CD4-positive, alpha-beta T cell (primary cell): ENCODE measurements at regions not wholly inside any gene's neighbourhood (a gene's known extent, or its start where the extent isn't known, plus 50 kb on each side); places are given as distances from the start of the nearest gene placed in this dataset.

Experiments
- ATAC-seq: fragments of 200-7000 bp; cut with Tn5 transposase; one replicate; pipeline ENCODE4 v1.10.0; 2022; ENCODE audit warnings: mild to moderate bottlenecking; ENCODE audit not compliant: poor library complexity
- CTCF ChIA-PET: fragments of 350-600 bp; sonication (Branson Sonifier 250); formaldehyde crosslinking; loops from one replicate; lab custom pipeline; 2021; ENCODE audit warnings: antibody characterized with exemption, inconsistent platforms; lab: Charles Lee
- POLR2A ChIA-PET: fragments of 350-600 bp; sonication (Branson Sonifier 250); formaldehyde crosslinking; loops from one replicate; lab custom pipeline; 2021; ENCODE audit warnings: antibody characterized with exemption, inconsistent platforms; lab: Charles Lee
- DNase-seq, 14 experiments: peaks; one replicate each; pipeline ENCODE4 v3.0.0-alpha.2; 2013 to 2020; ENCODE audit warnings: mixed read lengths in 2 of 14
- H3K27ac ChIP-seq, 2 donors: one replicate each; pipeline versions ENCODE4 v1.5.1 to v1.7.0; 2013; ENCODE audit warnings: low read length in 2 of 2, low read depth in 1 of 2, mild to moderate bottlenecking in 1 of 2
- H3K27me3 ChIP-seq, 2 experiments: 1 replicate in 1 of 2; 2 replicates in 1 of 2; pipeline versions ENCODE4 v1.6.1 to v1.7.0; 2013; ENCODE audit warnings: low read length in 2 of 2, control low read depth in 1 of 2, mild to moderate bottlenecking in 1 of 2, moderate library complexity in 1 of 2; ENCODE audit not compliant: insufficient read depth in 2 of 2, control insufficient read depth in 1 of 2
- H3K36me3 ChIP-seq: one replicate; pipeline ENCODE4 v1.6.1; 2013; ENCODE audit warnings: low read length, control low read depth; ENCODE audit not compliant: insufficient read depth
- H3K4me1 ChIP-seq: one replicate; pipeline ENCODE4 v1.6.1; 2013; ENCODE audit warnings: low read length, control low read depth; ENCODE audit not compliant: insufficient read depth
- H3K4me3 ChIP-seq: one replicate; pipeline ENCODE4 v1.5.1; 2013; ENCODE audit warnings: mild to moderate bottlenecking, low read length, moderate library complexity
- H3K9me3 ChIP-seq, 2 experiments: 1 replicate in 1 of 2; 2 replicates in 1 of 2; pipeline versions ENCODE4 v1.6.1 to v1.7.0; 2013; ENCODE audit warnings: low read length in 2 of 2, mild to moderate bottlenecking in 2 of 2, control low read depth in 1 of 2, moderate library complexity in 1 of 2; ENCODE audit not compliant: control insufficient read depth in 1 of 2, insufficient read depth in 1 of 2
- H3K27ac Mint-ChIP-seq: one replicate; pipeline ENCODE4 v1.8.0; 2020; ENCODE audit warnings: mixed read lengths
- H3K27me3 Mint-ChIP-seq: one replicate; pipeline ENCODE4 v1.8.0; 2021; ENCODE audit warnings: mixed read lengths
- H3K36me3 Mint-ChIP-seq: one replicate; pipeline ENCODE4 v1.8.0; 2021; ENCODE audit warnings: low read depth, mixed read lengths
- H3K4me1 Mint-ChIP-seq: one replicate; pipeline ENCODE4 v1.8.0; 2021; ENCODE audit warnings: low read depth, mixed read lengths
- H3K4me3 Mint-ChIP-seq: one replicate; pipeline ENCODE4 v1.8.0; 2020; ENCODE audit warnings: mild to moderate bottlenecking, mixed read lengths
- H3K9me3 Mint-ChIP-seq: one replicate; pipeline ENCODE4 v1.8.0; 2020; ENCODE audit warnings: mixed read lengths
- intact Hi-C, 2 experiments: fragments of 100-400 bp; cut with DNase I in 1 of 2; cut with micrococcal nuclease in 1 of 2; formaldehyde crosslinking; loops; one replicate each; pipeline versions ENCODE4 v1.15.1 to v1.9.0; 2023 to 2025; cut with DNase I, micrococcal nuclease
- TF ChIP-seq, protein P1 (sequence below): fragments of 200-600 bp; IDR thresholded peaks from one replicate; pipeline ENCODE4 v1.8.0; 2022; ENCODE audit warnings: antibody characterized with exemption, mild to moderate bottlenecking

DNA sequence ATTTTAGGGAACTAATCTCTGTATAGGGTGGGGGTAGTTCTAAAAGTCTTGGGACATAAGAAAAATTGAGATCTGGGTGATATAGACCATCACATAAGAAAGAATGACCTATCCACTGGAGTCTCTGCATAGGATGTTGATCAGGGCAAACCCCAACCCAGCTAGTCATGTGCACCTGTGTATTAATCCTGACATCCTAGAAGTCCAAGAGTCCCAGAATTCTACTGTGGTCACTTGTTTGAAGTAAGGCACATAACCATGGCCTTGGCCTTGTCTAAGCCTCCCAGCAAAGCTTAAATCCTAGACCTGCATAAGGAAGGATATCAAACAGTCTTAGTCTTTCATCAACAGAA lies 334.1 kb upstream of the DCN start:
- POLR2A ChIA-PET, result no interaction called here
- H3K27me3 ChIP-seq, result no peaks in the 10 kb centered on the region
- no peak overlapping the region for H3K4me3 Mint-ChIP-seq
- DNase-seq (no peak), ATAC-seq (no peak)
- H3K27ac Mint-ChIP-seq, result no peak overlapping the region
- intact Hi-C loops, result no loop called here
- H3K4me3 ChIP-seq, result no peak overlapping the region
- no peaks in the 10 kb centered on the region for H3K4me1 Mint-ChIP-seq
- TF ChIP-seq, protein P1, sequence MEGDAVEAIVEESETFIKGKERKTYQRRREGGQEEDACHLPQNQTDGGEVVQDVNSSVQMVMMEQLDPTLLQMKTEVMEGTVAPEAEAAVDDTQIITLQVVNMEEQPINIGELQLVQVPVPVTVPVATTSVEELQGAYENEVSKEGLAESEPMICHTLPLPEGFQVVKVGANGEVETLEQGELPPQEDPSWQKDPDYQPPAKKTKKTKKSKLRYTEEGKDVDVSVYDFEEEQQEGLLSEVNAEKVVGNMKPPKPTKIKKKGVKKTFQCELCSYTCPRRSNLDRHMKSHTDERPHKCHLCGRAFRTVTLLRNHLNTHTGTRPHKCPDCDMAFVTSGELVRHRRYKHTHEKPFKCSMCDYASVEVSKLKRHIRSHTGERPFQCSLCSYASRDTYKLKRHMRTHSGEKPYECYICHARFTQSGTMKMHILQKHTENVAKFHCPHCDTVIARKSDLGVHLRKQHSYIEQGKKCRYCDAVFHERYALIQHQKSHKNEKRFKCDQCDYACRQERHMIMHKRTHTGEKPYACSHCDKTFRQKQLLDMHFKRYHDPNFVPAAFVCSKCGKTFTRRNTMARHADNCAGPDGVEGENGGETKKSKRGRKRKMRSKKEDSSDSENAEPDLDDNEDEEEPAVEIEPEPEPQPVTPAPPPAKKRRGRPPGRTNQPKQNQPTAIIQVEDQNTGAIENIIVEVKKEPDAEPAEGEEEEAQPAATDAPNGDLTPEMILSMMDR, result no peak
- no peaks in the 10 kb centered on the region for H3K36me3 ChIP-seq
- no peaks in the 10 kb centered on the region for H3K9me3 ChIP-seq
- peaks cover 7% of the 10 kb centered on the region for H3K27me3 Mint-ChIP-seq
- H3K4me1 ChIP-seq, result no peaks in the 10 kb centered on the region
- CTCF ChIA-PET, result interaction anchor here (1.2 to 1.5 kb wide), 2 partner anchors 13 to 53 kb away, joined by 3 read pairs; no protein-coding TSS in a partner anchor
- no peaks in the 10 kb centered on the region for H3K9me3 Mint-ChIP-seq
- H3K36me3 Mint-ChIP-seq, result no peaks in the 10 kb centered on the region
- no peak overlapping the region for H3K27ac ChIP-seq

- intact Hi-C loops, result no loop called here
- CTCF ChIA-PET, result interaction anchor here (1.2 to 1.5 kb wide), 2 partner anchors 12 to 52 kb away, joined by 3 read pairs; no protein-coding TSS in a partner anchor
Observed at GRCh38 chr12:91515944-91516694, 333.5 kb upstream of the DCN start.

GRCh38 chr12:91513313-91513712 lies 330.7 kb upstream of the DCN start:
- intact Hi-C loops, result no loop called here
- POLR2A ChIA-PET, result no interaction called here
- no peak overlapping the region for H3K27ac Mint-ChIP-seq
- TF ChIP-seq, protein P1, result no peak
- H3K4me3 Mint-ChIP-seq, result no peak overlapping the region
- Histone ChIP-seq H3K27me3 (no peaks in the 10 kb centered on the region), H3K27ac (no peak overlapping the region), H3K9me3 (no peaks in the 10 kb centered on the region), H3K4me1 (no peaks in the 10 kb centered on the region), H3K36me3 (no peaks in the 10 kb centered on the region), H3K4me3 (no peak overlapping the region)
- no peaks in the 10 kb centered on the region for H3K4me1 Mint-ChIP-seq
- no peak for ATAC-seq
- DNase-seq, result no peak
- H3K27me3 Mint-ChIP-seq, result peaks cover 11% of the 10 kb centered on the region
- CTCF ChIA-PET, result no interaction called here
- no peaks in the 10 kb centered on the region for H3K36me3 Mint-ChIP-seq
- no peaks in the 10 kb centered on the region for H3K9me3 Mint-ChIP-seq

More at GRCh38 chr12:91515944-91516694, 333.5 kb upstream of the DCN start:
- Mint-ChIP-seq H3K9me3 (no peaks in the 10 kb centered on the region), H3K4me1 (no peaks in the 10 kb centered on the region), H3K27me3 (peaks cover 8% of the 10 kb centered on the region), H3K27ac (no peak overlapping the region), H3K4me3 (no peak overlapping the region), H3K36me3 (no peaks in the 10 kb centered on the region)
- no peaks in the 10 kb centered on the region for H3K9me3 ChIP-seq
- no peak for DNase-seq
- no peak overlapping the region for H3K27ac ChIP-seq
- H3K36me3 ChIP-seq, result no peaks in the 10 kb centered on the region
- H3K4me1 ChIP-seq, result no peaks in the 10 kb centered on the region
- TF ChIP-seq, protein P1, result no peak
- no peaks in the 10 kb centered on the region for H3K27me3 ChIP-seq
- POLR2A ChIA-PET, result no interaction called here
- H3K4me3 ChIP-seq, result no peak overlapping the region
- no peak for ATAC-seq
